Astrocyte (in vitro differentiated cells and primary cell): ENCODE measurements at regions not wholly inside any gene's neighbourhood (a gene's known extent, or its start where the extent isn't known, plus 50 kb on each side); places are given as distances from the start of the nearest gene placed in this dataset.

Experiments
- DNase-seq: peaks from one replicate; pipeline ENCODE4 v3.0.0-alpha.2; 2010; ENCODE audit warnings: low read depth
- FAIRE-seq: peaks from 2 replicates; lab custom pipeline; 2011; peaks lifted over from hg19 to GRCh38; lab: Jason Lieb, UNC
- H2AFZ ChIP-seq: 2 replicates; pipeline ENCODE4 v1.6.0; 2012; ENCODE audit warnings: low read depth, low read length, inconsistent platforms
- H3K27ac ChIP-seq: 2 replicates; pipeline ENCODE4 v1.5.1; 2011; ENCODE audit warnings: low read depth, low read length, inconsistent platforms
- H3K27me3 ChIP-seq: 2 replicates; pipeline ENCODE4 v1.6.0; 2011; ENCODE audit warnings: low read length, inconsistent platforms; ENCODE audit not compliant: insufficient read depth
- H3K36me3 ChIP-seq: 2 replicates; pipeline ENCODE4 v1.5.1; 2011; ENCODE audit warnings: low read length, inconsistent platforms; ENCODE audit not compliant: insufficient read depth
- H3K4me1 ChIP-seq: 2 replicates; pipeline ENCODE4 v1.5.1; 2011; ENCODE audit warnings: low read length, inconsistent platforms; ENCODE audit not compliant: insufficient read depth
- H3K4me2 ChIP-seq: 2 replicates; pipeline ENCODE4 v1.6.0; 2012; ENCODE audit warnings: low read length, inconsistent platforms
- H3K4me3 ChIP-seq: 2 replicates; pipeline ENCODE4 v1.5.1; 2011; ENCODE audit warnings: low read depth, mild to moderate bottlenecking, low read length, inconsistent platforms; ENCODE audit not compliant: insufficient read depth
- H3K79me2 ChIP-seq: 2 replicates; pipeline ENCODE4 v1.6.0; 2012; ENCODE audit warnings: mild to moderate bottlenecking, low read length, inconsistent platforms; ENCODE audit not compliant: insufficient read depth
- H3K9ac ChIP-seq: 2 replicates; pipeline ENCODE4 v1.6.0; 2012; ENCODE audit warnings: mild to moderate bottlenecking, low read length, inconsistent platforms
- H3K9me3 ChIP-seq: 2 replicates; pipeline ENCODE4 v1.5.1; 2012; ENCODE audit warnings: low read depth, mild to moderate bottlenecking, low read length, inconsistent platforms; ENCODE audit not compliant: insufficient read depth
- H4K20me1 ChIP-seq: 2 replicates; pipeline ENCODE4 v1.6.0; 2012; ENCODE audit warnings: low read length, inconsistent platforms; ENCODE audit not compliant: insufficient read depth
- H3K27ac Mint-ChIP-seq: one replicate; pipeline ENCODE4 v1.8.0; 2021; ENCODE audit warnings: mild to moderate bottlenecking, mixed read lengths; ENCODE audit not compliant: unreplicated experiment
- H3K27me3 Mint-ChIP-seq: one replicate; pipeline ENCODE4 v1.8.0; 2021; ENCODE audit warnings: low read depth, mixed read lengths; ENCODE audit not compliant: unreplicated experiment
- H3K36me3 Mint-ChIP-seq: one replicate; pipeline ENCODE4 v1.8.0; 2021; ENCODE audit warnings: low read depth, mixed read lengths; ENCODE audit not compliant: unreplicated experiment
- H3K4me1 Mint-ChIP-seq: one replicate; pipeline ENCODE4 v1.8.0; 2021; ENCODE audit warnings: low read depth, mixed read lengths; ENCODE audit not compliant: unreplicated experiment
- H3K4me3 Mint-ChIP-seq: one replicate; pipeline ENCODE4 v1.8.0; 2021; ENCODE audit warnings: mild to moderate bottlenecking, moderate library complexity, mixed read lengths; ENCODE audit not compliant: unreplicated experiment
- H3K9me3 Mint-ChIP-seq: one replicate; pipeline ENCODE4 v1.8.0; 2021; ENCODE audit warnings: mild to moderate bottlenecking, mixed read lengths; ENCODE audit not compliant: unreplicated experiment
- EZH2 ChIP-seq: IDR thresholded peaks from 2 replicates; pipeline ENCODE4 v1.6.1; 2012; ENCODE audit warnings: mild to moderate bottlenecking, low read length, inconsistent platforms; ENCODE audit not compliant: insufficient read depth
- TF ChIP-seq, protein P1 (sequence below): IDR thresholded peaks from 2 replicates; pipeline ENCODE4 v1.5.1; 2011; ENCODE audit warnings: low read depth, mild to moderate bottlenecking, inconsistent platforms, low read length, moderate library complexity; ENCODE audit not compliant: insufficient read depth

DNA sequence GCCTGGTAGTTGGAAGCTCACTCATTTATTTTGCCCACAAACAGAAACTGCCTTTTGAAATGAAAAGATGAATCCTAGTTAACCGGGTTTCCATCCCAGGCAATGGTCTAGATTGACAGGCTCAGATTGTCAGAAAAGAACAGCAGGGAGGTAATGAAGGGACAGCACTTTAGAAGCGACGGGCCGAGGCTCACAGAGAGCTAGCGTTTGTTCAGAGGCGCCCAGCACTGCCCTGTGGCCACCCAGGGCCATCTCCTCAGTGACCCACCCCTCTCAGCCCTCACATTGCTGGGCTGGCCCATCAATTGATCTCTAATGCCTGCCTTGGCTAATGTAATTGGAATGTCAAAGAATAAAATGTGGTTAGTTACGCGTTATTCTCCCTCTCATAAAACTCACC, 304.8 kb downstream of the CDCA7 start:
- Histone ChIP-seq H3K4me2 (peak overlapping the region; percentile 61), H3K27ac (peak overlapping the region; percentile 85), H3K36me3 (no peaks in the 10 kb centered on the region), H3K4me3 (no peak overlapping the region), H2AFZ (peak overlapping the region; percentile 29), H3K27me3 (no peaks in the 10 kb centered on the region), H3K9ac (no peak overlapping the region), H3K9me3 (no peaks in the 10 kb centered on the region), H3K79me2 (no peaks in the 10 kb centered on the region), H3K4me1 (peaks cover 23% of the 10 kb centered on the region), H4K20me1 (no peaks in the 10 kb centered on the region)
- DNase-seq (no peak), FAIRE-seq (no peak)
- Mint-ChIP-seq H3K4me3 (no peak overlapping the region), H3K27ac (peak overlapping the region; percentile 53), H3K36me3 (no peaks in the 10 kb centered on the region), H3K27me3 (peaks cover 10% of the 10 kb centered on the region), H3K9me3 (peaks cover 2% of the 10 kb centered on the region), H3K4me1 (peaks cover 18% of the 10 kb centered on the region)
- TF ChIP-seq EZH2 = no peak
- TF ChIP-seq, protein P1, sequence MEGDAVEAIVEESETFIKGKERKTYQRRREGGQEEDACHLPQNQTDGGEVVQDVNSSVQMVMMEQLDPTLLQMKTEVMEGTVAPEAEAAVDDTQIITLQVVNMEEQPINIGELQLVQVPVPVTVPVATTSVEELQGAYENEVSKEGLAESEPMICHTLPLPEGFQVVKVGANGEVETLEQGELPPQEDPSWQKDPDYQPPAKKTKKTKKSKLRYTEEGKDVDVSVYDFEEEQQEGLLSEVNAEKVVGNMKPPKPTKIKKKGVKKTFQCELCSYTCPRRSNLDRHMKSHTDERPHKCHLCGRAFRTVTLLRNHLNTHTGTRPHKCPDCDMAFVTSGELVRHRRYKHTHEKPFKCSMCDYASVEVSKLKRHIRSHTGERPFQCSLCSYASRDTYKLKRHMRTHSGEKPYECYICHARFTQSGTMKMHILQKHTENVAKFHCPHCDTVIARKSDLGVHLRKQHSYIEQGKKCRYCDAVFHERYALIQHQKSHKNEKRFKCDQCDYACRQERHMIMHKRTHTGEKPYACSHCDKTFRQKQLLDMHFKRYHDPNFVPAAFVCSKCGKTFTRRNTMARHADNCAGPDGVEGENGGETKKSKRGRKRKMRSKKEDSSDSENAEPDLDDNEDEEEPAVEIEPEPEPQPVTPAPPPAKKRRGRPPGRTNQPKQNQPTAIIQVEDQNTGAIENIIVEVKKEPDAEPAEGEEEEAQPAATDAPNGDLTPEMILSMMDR = no peak

DNA sequence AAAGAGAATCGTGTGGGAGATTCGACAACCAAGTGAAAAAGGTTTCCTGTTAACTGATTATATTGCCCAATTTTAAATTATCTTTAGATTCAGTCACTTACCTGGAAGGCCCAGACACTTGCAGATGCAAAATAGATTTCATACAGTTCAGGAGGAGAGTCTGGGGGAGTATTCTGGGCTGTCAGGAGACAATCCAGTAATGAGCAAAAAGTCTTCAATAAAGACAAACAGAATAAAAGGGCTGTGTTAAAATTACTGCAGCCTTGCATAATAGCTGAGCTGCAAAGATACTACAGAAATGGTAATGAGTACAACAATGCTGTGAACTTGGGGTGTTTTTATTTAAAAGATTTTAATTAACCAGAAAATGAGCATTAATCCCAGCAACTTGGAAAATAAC, 303.6 kb downstream of the SP3 start:
- no peak overlapping the region for H3K27ac ChIP-seq
- no peaks in the 10 kb centered on the region for H4K20me1 ChIP-seq
- Mint-ChIP-seq H3K9me3 (no peaks in the 10 kb centered on the region), H3K27me3 (peaks cover 20% of the 10 kb centered on the region), H3K36me3 (no peaks in the 10 kb centered on the region), H3K27ac (no peak overlapping the region), H3K4me3 (no peak overlapping the region), H3K4me1 (peaks cover 17% of the 10 kb centered on the region)
- H3K4me1 ChIP-seq = peaks cover 23% of the 10 kb centered on the region
- DNase-seq (no peak), FAIRE-seq (no peak)
- H3K27me3 ChIP-seq = no peaks in the 10 kb centered on the region
- H2AFZ ChIP-seq = no peak overlapping the region
- no peaks in the 10 kb centered on the region for H3K36me3 ChIP-seq
- H3K9ac ChIP-seq = no peak overlapping the region
- H3K9me3 ChIP-seq = no peaks in the 10 kb centered on the region
- no peak overlapping the region for H3K4me3 ChIP-seq
- no peaks in the 10 kb centered on the region for H3K79me2 ChIP-seq
- TF ChIP-seq, protein P1 = no peak
- TF ChIP-seq EZH2 = no peak
- no peak overlapping the region for H3K4me2 ChIP-seq

DNA sequence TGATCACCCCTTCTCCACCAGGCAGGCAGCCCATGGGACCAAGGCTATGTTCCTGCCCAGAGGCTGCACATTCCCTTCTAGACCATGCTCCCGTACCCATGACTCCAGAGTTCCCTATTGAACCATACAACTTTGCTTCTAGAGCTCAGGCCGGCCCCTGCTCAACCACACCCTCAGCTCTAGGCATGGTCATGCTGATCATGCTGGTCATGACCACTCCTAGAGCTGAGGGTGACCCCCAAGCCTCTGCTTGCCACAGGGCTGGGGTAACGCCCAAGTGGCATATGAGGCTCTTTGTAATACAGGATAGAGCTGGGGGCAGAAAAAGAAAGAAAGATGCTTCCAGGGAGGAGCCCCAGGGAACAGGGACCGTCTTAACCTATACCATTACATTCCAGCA, 301.8 kb downstream of the SP3 start:
- Mint-ChIP-seq H3K9me3 (no peaks in the 10 kb centered on the region), H3K27me3 (peaks cover 20% of the 10 kb centered on the region), H3K27ac (no peak overlapping the region), H3K36me3 (no peaks in the 10 kb centered on the region), H3K4me1 (peaks cover 13% of the 10 kb centered on the region), H3K4me3 (no peak overlapping the region)
- H3K4me1 ChIP-seq = peaks cover 16% of the 10 kb centered on the region
- H3K79me2 ChIP-seq = no peaks in the 10 kb centered on the region
- no peak overlapping the region for H3K4me2 ChIP-seq
- H3K9ac ChIP-seq = no peak overlapping the region
- H4K20me1 ChIP-seq = no peaks in the 10 kb centered on the region
- H3K9me3 ChIP-seq = no peaks in the 10 kb centered on the region
- H3K36me3 ChIP-seq = no peaks in the 10 kb centered on the region
- H3K27ac ChIP-seq = no peak overlapping the region
- FAIRE-seq (no peak), DNase-seq (no peak)
- H3K27me3 ChIP-seq = no peaks in the 10 kb centered on the region
- no peak overlapping the region for H2AFZ ChIP-seq
- TF ChIP-seq EZH2 = no peak
- TF ChIP-seq, protein P1 = no peak
- H3K4me3 ChIP-seq = no peak overlapping the region
